Vagina (tissue), 2 donors: ENCODE measurements at regions not wholly inside any gene's neighbourhood (a gene's known extent, or its start where the extent isn't known, plus 50 kb on each side); places are given as distances from the start of the nearest gene placed in this dataset.

Source experiments
- DNase-seq, 2 donors: peaks; one replicate each; pipeline ENCODE4 v3.0.0-alpha.2; 2017; ENCODE audit errors: extremely low spot score in 2 of 2
- H3K27ac ChIP-seq: fragments of 200-600 bp; sonication (generic); one replicate; pipeline ENCODE4 v1.5.1; 2019
- H3K27me3 ChIP-seq: fragments of 200-600 bp; sonication (generic); one replicate; pipeline ENCODE4 v1.5.1; 2019
- H3K36me3 ChIP-seq, 2 donors: fragments of 200-600 bp; sonication (generic); one replicate each; pipeline ENCODE4 v1.5.1; 2017 to 2019
- H3K4me1 ChIP-seq: fragments of 200-600 bp; sonication (generic); one replicate; pipeline ENCODE4 v1.5.1; 2019
- H3K4me3 ChIP-seq, 2 donors: fragments of 200-600 bp; sonication (generic); 1 replicate in 1 of 2; 2 replicates in 1 of 2; pipeline ENCODE4 v1.5.1; 2016 to 2019
- H3K9me3 ChIP-seq: fragments of 200-600 bp; sonication (generic); one replicate; pipeline ENCODE4 v1.5.1; 2019
- CTCF ChIP-seq, 3 experiments: fragments of 450-650 bp in 2 of 3; fragments of 200-600 bp in 1 of 3; sonication (generic) in 1 of 3; IDR thresholded peaks; one replicate each; pipeline ENCODE4 v1.5.1; 2017 to 2019; ENCODE audit warnings: antibody characterized with exemption in 3 of 3, mild to moderate bottlenecking in 2 of 3, moderate library complexity in 2 of 3
- POLR2A ChIP-seq, 2 donors: fragments of 450-650 bp; IDR thresholded peaks; one replicate each; pipeline ENCODE4 v1.6.1; 2017; ENCODE audit warnings: antibody characterized with exemption in 2 of 2, mild to moderate bottlenecking in 2 of 2, moderate library complexity in 2 of 2
- POLR2AphosphoS5 ChIP-seq, 2 donors: sonication (generic); formaldehyde crosslinking; IDR thresholded peaks; one replicate each; pipeline ENCODE4 v1.9.0; 2017; ENCODE audit warnings: antibody characterized with exemption in 2 of 2, mild to moderate bottlenecking in 2 of 2, low read depth in 1 of 2; ENCODE audit not compliant: insufficient read depth in 1 of 2
- intact Hi-C: fragments of 100-400 bp; cut with DNase I; formaldehyde crosslinking; loops from one replicate; pipeline ENCODE4 v1.15.1; 2023

- intact Hi-C loops: no loop called here
- Histone ChIP-seq H3K4me3 (no peak overlapping the region), H3K27me3 (no peaks in the 10 kb centered on the region), H3K9me3 (no peaks in the 10 kb centered on the region), H3K4me1 (no peaks in the 10 kb centered on the region), H3K27ac (no peak overlapping the region), H3K36me3 (no peaks in the 10 kb centered on the region)
- no peak for TF ChIP-seq POLR2A (IDR thresholded peaks at IDR 0.05)
- DNase-seq: no peak
Observed at GRCh38 chr3:124043023-124043422, 51.1 kb upstream of the ROPN1 start.

DNA sequence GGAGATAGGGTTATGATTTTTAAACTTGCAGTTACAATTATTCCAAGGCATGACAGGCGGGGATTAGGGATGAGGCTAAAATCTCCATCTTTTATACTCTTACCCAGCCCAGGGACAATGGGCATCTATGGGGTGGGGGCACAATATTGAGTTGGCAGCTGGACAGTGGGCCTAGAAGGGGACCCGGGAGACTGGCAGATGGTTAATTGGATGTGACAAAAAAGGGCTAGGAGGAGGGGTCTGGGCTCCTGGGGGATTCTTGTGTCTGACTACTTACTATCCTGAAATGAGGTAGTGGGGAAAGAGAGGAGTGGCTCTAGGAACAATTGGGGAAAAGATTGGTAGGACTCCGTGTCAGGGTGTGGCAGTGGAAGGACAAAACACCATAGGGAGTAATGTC, 53.0 kb upstream of the ROPN1 start:
- H3K27me3 ChIP-seq: no peaks in the 10 kb centered on the region
- no peaks in the 10 kb centered on the region for H3K4me1 ChIP-seq
- no peak overlapping the region for H3K4me3 ChIP-seq
- intact Hi-C loops: no loop called here
- TF ChIP-seq CTCF (IDR thresholded peaks at IDR 0.05) (no peak), POLR2AphosphoS5 (IDR thresholded peaks at IDR 0.05; ENCODE audit: insufficient read depth in 1 of 2, low read depth in 1 of 2) (no peak), POLR2A (IDR thresholded peaks at IDR 0.05) (no peak)
- no peaks in the 10 kb centered on the region for H3K9me3 ChIP-seq
- DNase-seq: peak in 1 of 2 donors; percentile 42
- H3K27ac ChIP-seq: no peak overlapping the region
- H3K36me3 ChIP-seq: no peaks in the 10 kb centered on the region

- H3K4me3 ChIP-seq: no peak overlapping the region
- H3K27ac ChIP-seq: no peak overlapping the region
- no peaks in the 10 kb centered on the region for H3K9me3 ChIP-seq
- TF ChIP-seq POLR2AphosphoS5 (IDR thresholded peaks at IDR 0.05; ENCODE audit: insufficient read depth in 1 of 2, low read depth in 1 of 2): no peak
- no peak for TF ChIP-seq POLR2A (IDR thresholded peaks at IDR 0.05)
- TF ChIP-seq CTCF (IDR thresholded peaks at IDR 0.05): no peak
- H3K27me3 ChIP-seq: no peaks in the 10 kb centered on the region
- H3K36me3 ChIP-seq: no peaks in the 10 kb centered on the region
- no peaks in the 10 kb centered on the region for H3K4me1 ChIP-seq
- intact Hi-C loops: no loop called here
- DNase-seq: no peak
Observed at GRCh38 chr3:124048967-124049798, 57.3 kb upstream of the ROPN1 start.

DNA sequence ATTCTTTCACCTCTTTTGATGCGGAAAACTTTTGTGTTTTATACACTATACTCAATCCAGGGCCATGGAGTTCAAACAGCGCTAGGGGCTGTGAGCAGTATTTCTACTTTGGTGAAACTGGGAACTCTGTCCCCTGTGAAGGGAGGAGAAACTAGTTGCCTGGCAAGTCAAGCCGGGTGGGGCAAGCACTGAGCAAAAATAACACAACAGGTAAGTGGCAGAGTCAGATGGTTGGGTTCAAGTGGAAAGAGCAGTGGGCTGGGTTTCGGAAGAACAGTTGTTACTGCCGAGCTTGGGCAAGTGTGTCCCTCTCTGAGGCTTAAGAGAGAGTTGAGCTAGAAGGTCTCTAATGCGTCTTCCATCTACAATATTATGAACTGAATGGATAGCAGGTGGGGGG, 59.7 kb upstream of the ROPN1 start:
- DNase-seq: no peak
- TF ChIP-seq POLR2A (IDR thresholded peaks at IDR 0.05): no peak
- TF ChIP-seq CTCF (IDR thresholded peaks at IDR 0.05): no peak
- no peak for TF ChIP-seq POLR2AphosphoS5 (IDR thresholded peaks at IDR 0.05; ENCODE audit: insufficient read depth in 1 of 2, low read depth in 1 of 2)
- Histone ChIP-seq H3K27ac (no peak overlapping the region), H3K27me3 (no peaks in the 10 kb centered on the region), H3K9me3 (no peaks in the 10 kb centered on the region), H3K4me3 (no peak overlapping the region), H3K36me3 (no peaks in the 10 kb centered on the region), H3K4me1 (peaks cover 3% of the 10 kb centered on the region)
- intact Hi-C loops: no loop called here

GRCh38 chr3:124053871-124054270, 61.9 kb upstream of the ROPN1 start:
- DNase-seq: no peak
- Histone ChIP-seq H3K4me1 (peaks cover 9% of the 10 kb centered on the region), H3K27ac (no peak overlapping the region), H3K4me3 (no peak overlapping the region), H3K27me3 (no peaks in the 10 kb centered on the region), H3K36me3 (no peaks in the 10 kb centered on the region), H3K9me3 (no peaks in the 10 kb centered on the region)
- TF ChIP-seq CTCF (IDR thresholded peaks at IDR 0.05): no peak
- no peak for TF ChIP-seq POLR2A (IDR thresholded peaks at IDR 0.05)
- no peak for TF ChIP-seq POLR2AphosphoS5 (IDR thresholded peaks at IDR 0.05; ENCODE audit: insufficient read depth in 1 of 2, low read depth in 1 of 2)
- intact Hi-C loops: no loop called here
